ENCODE measurements at regions not wholly inside any gene's neighbourhood (a gene's known extent, or its start where the extent isn't known, plus 50 kb on each side); places are given as distances from the start of the nearest gene placed in this dataset.

DNA sequence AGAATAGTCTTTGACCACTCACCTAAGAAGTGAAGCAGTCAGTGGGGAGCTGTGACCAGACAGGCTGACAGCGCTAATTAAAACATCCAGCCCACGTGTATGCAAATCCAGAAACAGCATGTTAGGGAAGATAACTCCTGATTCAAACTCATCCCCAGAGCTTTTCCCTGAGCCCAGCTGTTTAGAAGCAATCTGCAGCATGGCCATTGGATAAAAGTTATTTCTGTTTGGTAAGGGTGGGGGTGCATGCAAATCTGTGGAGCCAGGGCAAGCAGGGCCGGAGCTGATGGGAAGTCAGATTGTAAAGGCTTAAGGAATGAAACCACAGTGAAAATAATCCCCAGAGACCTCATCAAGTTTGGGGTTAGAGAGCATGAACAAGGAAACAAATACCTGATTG, 247.9 kb upstream of the KIRREL3 start:
- Mint-ChIP-seq H3K4me3 (no peak overlapping the region), H3K27me3 (ENCODE audit: insufficient read depth) (peaks cover 46% of the 10 kb centered on the region), H3K36me3 (ENCODE audit: low read depth) (no peaks in the 10 kb centered on the region), H3K9me3 (no peaks in the 10 kb centered on the region), H3K4me1 (ENCODE audit: low read depth) (no peaks in the 10 kb centered on the region), H3K27ac (no peak overlapping the region)
- no peak for DNase-seq
- TF ChIP-seq, protein P1, sequence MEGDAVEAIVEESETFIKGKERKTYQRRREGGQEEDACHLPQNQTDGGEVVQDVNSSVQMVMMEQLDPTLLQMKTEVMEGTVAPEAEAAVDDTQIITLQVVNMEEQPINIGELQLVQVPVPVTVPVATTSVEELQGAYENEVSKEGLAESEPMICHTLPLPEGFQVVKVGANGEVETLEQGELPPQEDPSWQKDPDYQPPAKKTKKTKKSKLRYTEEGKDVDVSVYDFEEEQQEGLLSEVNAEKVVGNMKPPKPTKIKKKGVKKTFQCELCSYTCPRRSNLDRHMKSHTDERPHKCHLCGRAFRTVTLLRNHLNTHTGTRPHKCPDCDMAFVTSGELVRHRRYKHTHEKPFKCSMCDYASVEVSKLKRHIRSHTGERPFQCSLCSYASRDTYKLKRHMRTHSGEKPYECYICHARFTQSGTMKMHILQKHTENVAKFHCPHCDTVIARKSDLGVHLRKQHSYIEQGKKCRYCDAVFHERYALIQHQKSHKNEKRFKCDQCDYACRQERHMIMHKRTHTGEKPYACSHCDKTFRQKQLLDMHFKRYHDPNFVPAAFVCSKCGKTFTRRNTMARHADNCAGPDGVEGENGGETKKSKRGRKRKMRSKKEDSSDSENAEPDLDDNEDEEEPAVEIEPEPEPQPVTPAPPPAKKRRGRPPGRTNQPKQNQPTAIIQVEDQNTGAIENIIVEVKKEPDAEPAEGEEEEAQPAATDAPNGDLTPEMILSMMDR (IDR thresholded peaks at IDR 0.05) = no peak

DNA sequence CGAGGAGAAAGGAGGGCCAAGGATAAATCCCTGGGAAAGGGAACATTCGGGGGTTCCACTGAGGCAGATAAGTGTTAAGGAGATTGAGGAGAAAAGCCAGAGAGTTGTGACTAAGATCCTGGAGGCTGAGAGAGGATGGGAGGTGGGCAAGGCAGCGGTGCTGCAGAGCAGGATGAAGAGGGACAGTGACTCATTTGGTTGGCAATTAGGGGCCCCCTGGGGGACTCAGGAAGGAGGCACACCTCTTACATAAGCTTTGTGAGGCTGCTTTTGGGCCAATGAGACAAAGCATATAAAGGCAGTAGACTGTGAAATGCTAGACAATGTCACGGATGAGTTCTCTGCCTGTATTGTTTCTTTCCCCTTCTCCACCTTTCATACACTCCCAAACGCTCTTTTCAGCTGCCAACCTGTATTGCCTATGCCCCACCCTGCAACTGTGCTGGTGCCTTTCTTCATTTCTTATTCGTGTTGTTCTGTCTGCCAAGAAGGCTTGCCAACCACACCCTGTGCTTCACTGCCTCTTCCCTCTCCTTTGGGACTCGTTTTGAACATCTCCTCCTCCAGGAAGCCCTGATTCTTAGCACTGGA, 246.8 kb upstream of the KIRREL3 start:
- DNase-seq = no peak
- Mint-ChIP-seq H3K4me1 (ENCODE audit: low read depth) (no peaks in the 10 kb centered on the region), H3K36me3 (ENCODE audit: low read depth) (no peaks in the 10 kb centered on the region), H3K4me3 (no peak overlapping the region), H3K27ac (no peak overlapping the region), H3K9me3 (no peaks in the 10 kb centered on the region), H3K27me3 (ENCODE audit: insufficient read depth) (peaks cover 50% of the 10 kb centered on the region)
- TF ChIP-seq, protein P1 (IDR thresholded peaks at IDR 0.05) = no peak

DNA sequence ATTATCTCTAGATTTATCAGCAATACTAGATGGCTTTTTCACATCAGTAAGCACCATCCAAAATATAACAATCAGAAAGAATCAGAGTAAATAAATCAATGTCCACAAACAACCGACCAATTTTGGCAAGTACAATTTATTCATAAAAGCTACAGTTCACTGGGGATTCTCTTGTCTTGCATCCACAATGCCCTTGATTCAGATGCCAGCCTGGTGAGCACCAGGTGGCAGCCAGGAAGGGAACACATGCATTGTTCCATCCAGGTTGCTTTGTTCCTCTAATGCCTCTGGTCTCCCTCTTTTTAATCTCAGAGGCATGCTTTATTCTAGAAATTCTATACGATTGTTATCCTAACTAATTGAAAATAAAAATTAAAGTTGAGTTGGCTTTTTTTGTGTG, 242.1 kb upstream of the KIRREL3 start:
- Mint-ChIP-seq H3K4me1 (ENCODE audit: low read depth) (no peaks in the 10 kb centered on the region), H3K9me3 (no peaks in the 10 kb centered on the region), H3K27ac (no peak overlapping the region), H3K27me3 (ENCODE audit: insufficient read depth) (peaks cover 40% of the 10 kb centered on the region), H3K4me3 (no peak overlapping the region), H3K36me3 (ENCODE audit: low read depth) (no peaks in the 10 kb centered on the region)
- DNase-seq = no peak
- TF ChIP-seq, protein P1 (IDR thresholded peaks at IDR 0.05) = no peak

DNA sequence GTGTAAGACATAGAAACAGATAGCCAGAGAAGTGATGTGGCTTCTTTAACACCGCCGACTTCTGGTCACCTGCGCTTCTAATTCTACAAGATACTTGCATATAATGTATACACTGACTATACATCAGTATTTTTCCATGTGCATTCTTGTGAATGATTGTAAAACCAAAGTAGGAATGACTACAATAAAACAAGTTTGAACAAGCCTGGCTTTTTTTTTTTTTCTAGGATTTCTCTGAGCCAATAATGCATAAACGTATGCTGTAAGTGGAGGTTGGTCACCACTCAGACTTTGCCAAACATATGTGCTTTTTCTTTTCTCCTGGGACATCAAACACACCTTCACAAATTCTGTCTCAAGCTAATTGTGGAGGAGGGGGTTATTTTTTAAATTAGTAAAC, 237.8 kb upstream of the KIRREL3 start:
- Mint-ChIP-seq H3K4me1 (ENCODE audit: low read depth) (no peaks in the 10 kb centered on the region), H3K27ac (no peak overlapping the region), H3K9me3 (no peaks in the 10 kb centered on the region), H3K4me3 (no peak overlapping the region), H3K27me3 (ENCODE audit: insufficient read depth) (peaks cover 24% of the 10 kb centered on the region), H3K36me3 (ENCODE audit: low read depth) (no peaks in the 10 kb centered on the region)
- no peak for DNase-seq
- TF ChIP-seq, protein P1 (IDR thresholded peaks at IDR 0.05) = no peak

DNA sequence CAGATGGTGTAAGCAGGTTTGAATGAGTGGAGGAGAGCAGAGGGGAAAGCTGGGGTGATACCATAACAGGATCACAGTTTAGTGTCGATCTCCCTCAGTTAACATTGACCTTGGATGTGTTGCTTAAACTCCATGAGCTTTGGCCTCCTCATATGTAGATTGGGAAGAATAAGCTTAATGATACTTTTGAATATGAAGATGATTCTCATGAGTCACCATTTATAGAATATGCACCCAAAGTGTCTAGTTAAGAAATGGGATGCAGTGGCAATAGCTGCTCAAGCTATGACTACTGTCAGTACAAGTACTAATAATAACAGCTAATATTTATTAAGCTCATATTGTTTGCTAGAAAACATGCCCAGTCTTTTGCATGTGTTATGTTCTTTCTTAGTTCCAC, 236.2 kb upstream of the KIRREL3 start:
- DNase-seq = no peak
- Mint-ChIP-seq H3K27me3 (ENCODE audit: insufficient read depth) (peaks cover 19% of the 10 kb centered on the region), H3K9me3 (no peaks in the 10 kb centered on the region), H3K36me3 (ENCODE audit: low read depth) (no peaks in the 10 kb centered on the region), H3K27ac (no peak overlapping the region), H3K4me3 (no peak overlapping the region), H3K4me1 (ENCODE audit: low read depth) (no peaks in the 10 kb centered on the region)
- TF ChIP-seq, protein P1 (IDR thresholded peaks at IDR 0.05) = no peak

DNA sequence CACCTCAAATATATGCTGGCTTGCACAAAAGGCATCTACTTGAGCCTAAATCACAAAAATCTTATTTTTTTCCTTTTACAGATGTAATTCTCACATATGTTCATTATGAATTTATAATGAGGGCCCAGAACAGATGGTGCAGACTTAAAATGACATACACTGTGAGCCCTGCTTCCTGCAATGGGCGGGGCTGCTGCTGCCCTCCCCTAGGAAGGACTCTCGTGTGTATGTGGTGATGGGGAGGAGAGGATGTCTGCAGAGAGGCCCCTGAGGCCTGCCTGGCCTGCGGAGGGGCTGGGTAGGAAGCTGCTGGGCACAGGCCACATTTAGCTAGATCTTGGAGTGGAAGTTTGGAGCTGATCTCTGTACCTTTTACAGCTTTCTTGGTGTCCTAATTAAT, 233.4 kb upstream of the KIRREL3 start:
- Mint-ChIP-seq H3K27ac (no peak overlapping the region), H3K4me3 (no peak overlapping the region), H3K27me3 (ENCODE audit: insufficient read depth) (peaks cover 18% of the 10 kb centered on the region), H3K4me1 (ENCODE audit: low read depth) (no peaks in the 10 kb centered on the region), H3K36me3 (ENCODE audit: low read depth) (no peaks in the 10 kb centered on the region), H3K9me3 (no peaks in the 10 kb centered on the region)
- DNase-seq = no peak
- TF ChIP-seq, protein P1 (IDR thresholded peaks at IDR 0.05) = no peak
